HG03097 (cell line): ENCODE measurements at regions not wholly inside any gene's neighbourhood (a gene's known extent, or its start where the extent isn't known, plus 50 kb on each side); places are given as distances from the start of the nearest gene placed in this dataset.

ENCODE experiments used
- ATAC-seq: cut with Tn5 transposase; IDR thresholded peaks from one replicate; pipeline ENCODE4 v1.9.1; 2021; ENCODE audit not compliant: unreplicated experiment, low FRiP score

GRCh38 chr2:144217853-144218633, 301.9 kb downstream of the ZEB2 start:
- no peak for ATAC-seq

GRCh38 chr2:144215701-144216675, 303.9 kb downstream of the ZEB2 start:
- peak; percentile 63 for ATAC-seq

DNA sequence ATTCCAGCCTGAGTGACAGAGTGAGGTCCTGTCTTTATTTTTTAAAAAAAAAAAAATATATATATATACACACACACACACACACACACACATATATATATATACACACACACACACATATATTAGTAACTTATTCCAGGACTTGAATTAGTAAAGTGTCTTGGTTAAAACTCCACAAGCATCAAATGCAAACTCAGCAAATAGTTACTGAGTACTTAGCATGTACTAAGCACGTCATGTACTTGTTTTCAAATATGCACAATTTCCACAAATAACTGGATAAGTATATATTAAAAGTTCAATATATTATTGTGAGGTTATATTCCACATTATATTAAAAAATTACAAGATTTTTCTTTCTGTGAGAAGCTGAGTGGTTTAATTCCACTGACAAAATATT, 304.7 kb downstream of the ZEB2 start:
- no peak for ATAC-seq

GRCh38 chr2:144213797-144214196, 306.1 kb downstream of the ZEB2 start:
- ATAC-seq: peak; percentile 67

DNA sequence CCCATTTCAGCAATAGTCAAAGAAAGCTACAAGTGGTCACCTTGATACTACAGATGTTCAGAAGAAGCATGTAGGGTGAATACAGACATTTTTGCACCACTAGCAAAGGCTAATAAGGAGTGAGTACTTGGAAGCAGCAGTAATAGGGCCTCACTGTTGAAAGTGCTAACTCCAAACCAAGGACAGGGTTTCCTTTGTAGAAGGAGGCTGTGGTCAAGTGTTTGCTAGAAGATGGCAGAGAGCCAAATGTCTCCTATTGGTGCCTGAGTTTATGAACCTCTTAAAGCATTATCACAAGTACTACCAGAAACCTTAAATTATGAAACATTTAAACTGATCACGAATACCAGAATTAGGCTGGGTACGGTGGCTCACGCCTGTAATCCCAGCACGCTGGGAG, 308.1 kb downstream of the ZEB2 start:
- no peak for ATAC-seq

GRCh38 chr2:144211065-144211464, 308.9 kb downstream of the ZEB2 start:
- ATAC-seq: no peak

DNA sequence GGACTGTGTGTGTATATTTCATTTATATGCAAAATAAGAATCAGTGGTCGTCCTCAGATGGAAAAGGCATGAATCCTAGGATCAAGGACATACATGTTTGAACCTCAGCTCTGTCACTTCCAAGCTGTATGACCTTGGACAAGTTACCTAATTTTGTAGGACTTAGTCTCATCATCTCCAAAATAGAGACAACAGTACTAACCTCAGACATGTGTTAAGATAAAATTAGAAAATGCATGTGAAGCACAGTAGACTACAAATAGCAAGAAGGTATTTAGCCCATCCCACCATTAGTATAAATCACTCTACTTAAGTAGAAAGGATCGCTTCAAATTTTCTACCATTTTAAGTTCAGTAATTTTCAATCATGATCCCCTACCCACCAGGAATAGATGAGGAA, 309.8 kb downstream of the ZEB2 start:
- no peak for ATAC-seq

GRCh38 chr2:144208924-144209323, 311.0 kb downstream of the ZEB2 start:
- ATAC-seq: no peak

- no peak for ATAC-seq
Observed at GRCh38 chr2:144206019-144206418, 313.9 kb downstream of the ZEB2 start.

DNA sequence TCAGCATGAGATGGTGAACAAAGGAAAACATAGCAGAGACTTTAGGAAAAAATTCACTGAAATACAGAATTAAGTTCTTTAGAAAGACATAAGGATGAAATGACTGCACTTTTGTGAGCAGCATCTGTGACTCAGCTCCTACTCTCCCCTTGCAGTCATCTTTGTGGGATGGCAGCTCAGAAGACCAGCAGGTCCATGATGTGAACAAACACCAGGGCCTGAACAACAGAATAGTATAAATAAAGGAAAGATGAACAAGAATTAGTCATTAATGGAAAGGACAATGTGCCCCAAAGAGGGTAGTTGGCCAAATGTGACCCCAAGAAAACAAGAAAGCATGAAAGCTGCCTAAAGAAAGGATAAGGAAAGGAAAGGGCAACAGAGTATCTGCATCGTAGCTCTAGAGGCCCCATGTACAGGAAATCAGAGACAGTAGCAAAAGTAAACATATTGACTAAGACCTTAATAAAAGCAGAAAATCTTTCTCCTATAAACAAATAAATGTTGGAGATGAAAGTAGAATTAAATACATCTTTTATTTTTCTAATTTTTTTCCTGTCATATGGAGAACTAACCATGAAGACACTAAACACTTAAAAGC, 318.0 kb downstream of the ZEB2 start:
- ATAC-seq: no peak

DNA sequence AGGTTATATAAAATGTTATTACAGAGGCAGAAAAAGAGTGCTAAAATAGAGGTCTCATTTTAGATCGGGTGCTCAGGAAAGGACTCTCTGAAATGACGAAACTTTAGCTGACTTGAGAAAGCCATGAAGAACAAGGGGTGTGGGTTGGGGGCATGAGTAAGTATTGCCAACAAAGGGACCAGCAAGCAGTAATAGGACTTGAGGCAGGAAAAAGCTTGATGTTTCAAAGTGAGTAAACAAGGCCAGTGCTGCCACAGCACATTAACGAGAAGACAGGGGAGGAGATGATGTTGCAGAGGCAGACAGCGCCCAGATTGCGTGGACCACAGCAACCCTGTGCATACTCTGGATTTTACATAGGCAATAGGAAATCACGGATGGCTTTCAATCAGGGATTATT, 318.8 kb downstream of the ZEB2 start:
- no peak for ATAC-seq

- no peak for ATAC-seq
Observed at GRCh38 chr2:144198116-144198515, 321.8 kb downstream of the ZEB2 start.

DNA sequence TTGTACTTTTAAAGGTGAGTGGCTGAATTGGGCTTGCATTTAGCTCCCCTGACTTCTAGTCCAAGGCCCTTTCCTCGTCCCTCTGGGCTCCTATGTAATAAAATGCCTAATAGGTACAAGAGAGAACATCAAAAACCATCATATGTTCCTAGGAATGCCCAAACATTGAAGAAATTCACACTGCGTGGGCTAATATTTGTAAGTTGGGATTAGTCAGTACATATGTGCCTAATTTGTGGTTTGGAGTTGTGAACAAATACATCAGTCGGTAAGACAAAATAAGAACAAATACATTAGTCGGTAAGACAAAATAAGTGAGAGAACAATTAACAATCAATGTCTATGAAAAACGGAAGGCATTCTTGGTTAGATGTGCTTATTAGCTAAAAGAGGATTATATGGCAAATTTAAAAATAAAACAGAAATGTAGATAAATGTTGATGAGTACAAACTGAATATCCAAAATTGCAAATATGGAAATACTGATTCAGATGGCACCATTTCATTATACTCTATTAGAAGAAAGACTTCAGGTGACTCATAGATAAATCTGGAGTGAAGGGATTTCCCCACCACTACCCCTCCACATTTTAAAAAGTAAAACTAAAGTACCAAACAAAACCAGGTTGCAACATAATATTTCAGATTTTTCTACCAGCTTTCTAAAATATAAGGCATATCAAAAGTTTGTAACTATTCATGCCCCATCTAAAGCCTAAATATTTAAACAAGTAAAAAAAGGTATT, 325.4 kb downstream of the ZEB2 start:
- no peak for ATAC-seq

- no peak for ATAC-seq
Observed at GRCh38 chr2:144190908-144191605, 328.9 kb downstream of the ZEB2 start.

GRCh38 chr2:144183727-144184126, 336.2 kb downstream of the ZEB2 start:
- ATAC-seq: peak; percentile 99

DNA sequence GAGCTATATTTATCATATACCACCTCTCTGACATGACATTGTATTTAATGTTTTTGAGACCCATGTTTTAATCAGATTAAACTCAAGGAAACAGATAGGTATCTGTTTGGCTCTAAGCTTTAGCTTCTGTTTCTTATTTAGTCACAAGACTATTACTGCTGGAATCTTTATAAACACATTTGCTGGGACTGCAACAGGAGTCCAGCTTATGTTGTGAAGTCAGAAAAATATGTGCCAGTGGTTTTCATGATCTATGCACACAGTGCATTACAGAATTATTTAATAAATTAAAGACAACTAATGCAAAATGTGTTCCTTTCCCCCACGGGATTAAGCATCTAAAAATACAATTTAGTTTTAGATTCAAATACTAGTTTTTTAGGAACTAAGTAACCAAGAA, 338.9 kb downstream of the ZEB2 start:
- ATAC-seq: no peak

DNA sequence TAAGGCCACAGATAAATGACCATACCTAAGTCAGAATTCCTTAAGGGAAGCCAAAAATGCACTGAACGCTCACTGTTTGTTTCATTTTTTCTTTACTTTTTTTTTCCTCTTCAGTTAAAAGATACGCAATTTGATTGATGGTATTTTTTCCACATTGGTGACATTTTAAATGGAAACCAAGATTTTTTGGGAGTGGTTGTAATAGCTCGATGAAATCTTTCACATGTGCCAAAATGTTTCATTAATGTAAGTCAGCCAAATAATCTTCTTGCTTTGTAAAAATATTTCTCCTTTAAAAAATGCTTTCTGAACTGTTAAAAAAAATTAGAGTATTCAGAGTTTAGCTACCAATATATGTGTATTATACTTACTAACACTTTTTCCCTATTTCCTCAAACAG, 339.8 kb downstream of the ZEB2 start:
- no peak for ATAC-seq

DNA sequence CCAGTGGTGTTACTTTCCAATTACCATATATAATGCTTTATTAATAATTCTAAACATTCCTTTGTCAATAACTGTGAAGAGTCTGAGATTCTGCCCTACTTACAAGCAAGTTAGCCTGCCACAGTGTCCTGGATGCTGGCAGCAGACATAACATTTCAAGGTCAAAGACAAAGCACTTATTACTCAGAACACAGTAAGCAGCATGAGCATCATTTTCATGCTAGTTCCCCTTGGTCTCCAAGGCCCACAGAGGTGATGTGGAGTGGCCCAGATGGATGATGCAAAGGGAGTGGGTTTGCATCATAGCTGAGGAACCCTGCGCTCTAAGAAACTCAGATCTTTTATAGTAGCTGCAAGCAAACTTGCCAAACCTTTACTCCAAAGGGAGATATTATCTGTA, 349.7 kb downstream of the ZEB2 start:
- ATAC-seq: no peak

- no peak for ATAC-seq
Observed at GRCh38 chr2:144166743-144167142, 353.2 kb downstream of the ZEB2 start.
